HEK293 (cell line): ENCODE measurements at regions not wholly inside any gene's neighbourhood (a gene's known extent, or its start where the extent isn't known, plus 50 kb on each side); places are given as distances from the start of the nearest gene placed in this dataset.

Source experiments
- AEBP2 ChIP-seq: fragments of 450-650 bp; formaldehyde crosslinking; IDR thresholded peaks from 2 replicates; pipeline ENCODE4 v1.5.1; 2016; ENCODE audit warnings: missing biosample characterization, missing genetic modification characterization, borderline replicate concordance
- CTCF ChIP-seq: fragments of 450-650 bp; formaldehyde crosslinking; IDR thresholded peaks from 2 replicates; pipeline ENCODE4 v1.5.1; 2016; ENCODE audit warnings: missing biosample characterization, missing genetic modification characterization
- IKZF3 ChIP-seq: fragments of 450-650 bp; IDR thresholded peaks from 2 replicates; pipeline ENCODE4 v1.5.0; 2018; ENCODE audit warnings: missing biosample characterization, mild to moderate bottlenecking, missing genetic modification characterization, moderate library complexity
- KLF1 ChIP-seq: fragments of 450-650 bp; formaldehyde crosslinking; IDR thresholded peaks from 2 replicates; pipeline ENCODE4 v1.5.1; 2016; ENCODE audit warnings: missing biosample characterization, missing genetic modification characterization
- TCF7L2 ChIP-seq: IDR thresholded peaks from 2 replicates; pipeline ENCODE4 v1.6.1; 2011; ENCODE audit warnings: low read depth, mild to moderate bottlenecking, inconsistent platforms, low read length, moderate library complexity, borderline replicate concordance
- YY1 ChIP-seq: fragments of 450-650 bp; formaldehyde crosslinking; IDR thresholded peaks from 2 replicates; pipeline ENCODE4 v1.5.1; 2018; ENCODE audit warnings: missing biosample characterization, missing genetic modification characterization
- ZBTB20 ChIP-seq: fragments of 450-650 bp; formaldehyde crosslinking; IDR thresholded peaks from 2 replicates; pipeline ENCODE4 v1.5.1; 2016; ENCODE audit warnings: missing biosample characterization, missing genetic modification characterization
- ZEB2 ChIP-seq: fragments of 450-650 bp; formaldehyde crosslinking; IDR thresholded peaks from 2 replicates; pipeline ENCODE4 v1.5.1; 2016; ENCODE audit warnings: missing biosample characterization, missing genetic modification characterization
- ZNF133 ChIP-seq: fragments of 450-650 bp; formaldehyde crosslinking; IDR thresholded peaks from 2 replicates; pipeline ENCODE4 v1.5.1; 2016; ENCODE audit warnings: missing biosample characterization, missing genetic modification characterization
- ZNF391 ChIP-seq: fragments of 450-650 bp; formaldehyde crosslinking; IDR thresholded peaks from 2 replicates; pipeline ENCODE4 v1.5.1; 2016; ENCODE audit warnings: low read depth, missing biosample characterization, missing genetic modification characterization, borderline replicate concordance
- ZNF549 ChIP-seq: fragments of 450-650 bp; IDR thresholded peaks from 2 replicates; pipeline ENCODE4 v1.5.1; 2018; ENCODE audit warnings: missing biosample characterization, missing genetic modification characterization, mild to moderate bottlenecking, inconsistent platforms, moderate library complexity
- ZNF555 ChIP-seq: fragments of 450-650 bp; formaldehyde crosslinking; conservative IDR thresholded peaks from 2 replicates; pipeline ENCODE4 v1.5.1; 2017; ENCODE audit warnings: missing biosample characterization, mild to moderate bottlenecking, missing genetic modification characterization, inconsistent platforms
- ZNF670 ChIP-seq: fragments of 450-650 bp; formaldehyde crosslinking; IDR thresholded peaks from 2 replicates; pipeline ENCODE4 v1.5.1; 2016; ENCODE audit warnings: missing biosample characterization, missing genetic modification characterization, low read depth
- ZSCAN30 ChIP-seq: fragments of 450-650 bp; IDR thresholded peaks from 2 replicates; pipeline ENCODE4 v1.5.1; 2018; ENCODE audit warnings: missing biosample characterization, mild to moderate bottlenecking, missing genetic modification characterization, moderate library complexity

GRCh38 chr20:55882286-55882685 is 123.0 kb downstream of the CBLN4 start:
- TF ChIP-seq ZEB2 (no peak), AEBP2 (no peak), IKZF3 (tag by site-specific recombination) (no peak), CTCF (tag by site-specific recombination) (no peak), TCF7L2 (no peak), ZBTB20 (no peak), ZNF555 (no peak), ZNF133 (tag by site-specific recombination) (no peak), KLF1 (tag by site-specific recombination) (no peak), YY1 (tag by site-specific recombination) (no peak), ZNF549 (tag by site-specific recombination) (no peak), ZSCAN30 (tag by site-specific recombination) (no peak), ZNF391 (tag by site-specific recombination) (no peak), ZNF670 (tag by site-specific recombination) (no peak)
